EH (cell line): ENCODE measurements at regions not wholly inside any gene's neighbourhood (a gene's known extent, or its start where the extent isn't known, plus 50 kb on each side); places are given as distances from the start of the nearest gene placed in this dataset.
"Not testable (repeated sequence)": the region's sequence is repeated elsewhere in the genome, so short reads cannot be mapped to it uniquely, and the experiment has no call there.

Experiments
- DNase-seq: peaks from one replicate; pipeline ENCODE4 v3.0.0-alpha.2; 2015; ENCODE audit warnings: low read depth

DNA sequence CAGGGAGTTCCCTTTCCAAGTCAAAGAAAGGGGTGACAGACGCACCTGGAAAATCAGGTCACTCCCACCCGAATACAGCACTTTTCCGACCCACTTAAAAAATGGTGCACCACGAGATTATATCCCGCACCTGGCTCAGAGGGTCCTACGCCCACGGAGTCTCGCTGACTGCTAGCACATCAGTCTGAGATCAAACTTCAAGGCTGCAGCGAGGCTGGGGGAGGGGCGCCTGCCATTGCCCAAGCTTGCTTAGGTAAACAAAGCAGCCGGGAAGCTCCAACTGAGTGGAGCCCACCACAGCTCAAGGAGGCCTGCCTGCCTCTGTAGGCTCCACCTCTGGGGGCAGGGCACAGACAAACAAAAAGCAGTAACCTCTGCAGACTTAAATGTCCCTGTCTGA, 277.8 kb upstream of the ARHGAP42 start:
- not testable (repeated sequence) for DNase-seq

- DNase-seq = no peak
These were observed 267.6 kb upstream of the ARHGAP42 start for GRCh38 chr11:100419518-100419917.

DNA sequence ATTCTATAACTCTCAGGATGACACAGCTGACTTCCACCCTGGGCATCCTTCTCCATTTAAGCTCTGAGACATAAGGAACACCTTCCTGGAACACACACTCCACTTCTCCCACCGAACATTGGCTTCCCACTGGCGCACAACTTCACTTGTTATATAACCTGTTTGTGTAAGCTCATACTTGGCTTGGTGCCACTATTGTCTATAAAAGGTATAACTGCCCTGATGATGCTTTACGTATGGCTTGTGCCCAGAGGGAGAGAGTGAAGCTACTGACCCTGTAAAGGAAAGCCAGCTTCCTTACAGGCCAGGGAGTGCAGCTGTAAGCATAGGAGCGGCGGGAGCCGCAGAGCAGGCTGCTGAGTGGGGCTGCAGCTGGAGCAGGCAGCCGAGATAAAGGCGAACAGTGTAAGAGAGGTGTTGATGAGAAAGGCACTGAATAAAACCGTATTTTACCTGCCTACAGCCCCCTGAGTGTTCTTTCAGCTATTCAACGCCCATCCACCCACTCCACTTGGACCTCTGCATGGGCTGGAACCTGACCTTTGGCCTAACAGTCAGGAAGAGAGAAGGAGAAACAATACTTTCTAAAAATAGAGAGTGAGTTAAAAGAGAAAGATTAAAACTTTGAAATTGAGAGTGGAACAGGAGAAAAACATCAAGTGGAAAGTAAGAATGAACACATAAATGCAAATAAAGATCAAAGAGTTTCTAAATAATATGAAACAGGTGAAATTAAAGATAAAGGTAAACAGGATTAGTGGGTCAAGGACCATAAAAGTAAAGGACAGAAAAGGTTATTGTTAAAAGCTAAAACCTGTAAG, 252.1 kb upstream of the ARHGAP42 start:
- DNase-seq = no peak

DNA sequence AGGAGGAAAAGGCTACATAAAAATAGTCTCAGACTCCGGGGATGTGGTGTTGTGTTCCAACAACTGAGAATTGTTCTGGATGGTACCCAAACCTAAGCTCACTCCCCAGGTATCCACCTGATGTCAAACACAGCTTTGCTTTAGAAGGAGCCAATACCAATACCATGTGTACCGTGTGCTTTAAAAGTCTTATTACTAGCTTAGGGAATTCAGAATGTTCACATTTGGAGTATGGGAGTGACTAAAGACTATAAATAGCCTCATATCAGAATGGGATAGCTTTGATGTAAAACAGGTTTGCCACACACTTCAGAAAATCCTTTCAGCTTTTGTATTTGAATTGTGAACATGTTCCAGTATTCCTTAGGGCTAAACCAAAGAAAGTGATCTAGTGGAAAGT, 248.7 kb upstream of the ARHGAP42 start:
- DNase-seq = no peak

DNA sequence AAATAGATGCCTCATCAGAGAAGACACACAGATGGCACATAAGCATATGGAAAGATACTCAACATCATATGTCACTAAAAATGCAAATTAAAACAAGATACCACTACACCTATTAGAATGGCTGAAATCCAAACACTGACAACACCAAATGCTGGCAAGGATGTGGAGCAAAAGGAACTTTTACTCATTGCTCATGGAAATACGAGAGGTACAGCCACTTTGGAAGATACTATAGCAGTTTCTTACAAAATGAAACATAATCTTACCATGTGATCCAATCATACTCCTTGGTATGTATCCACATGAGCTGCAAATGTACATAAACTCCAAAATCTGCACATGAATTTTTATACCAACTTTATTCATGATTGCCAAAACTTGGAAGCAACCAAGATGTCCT, 246.0 kb upstream of the ARHGAP42 start:
- no peak for DNase-seq

GRCh38 chr11:100442017-100442416, 245.1 kb upstream of the ARHGAP42 start:
- no peak for DNase-seq

DNA sequence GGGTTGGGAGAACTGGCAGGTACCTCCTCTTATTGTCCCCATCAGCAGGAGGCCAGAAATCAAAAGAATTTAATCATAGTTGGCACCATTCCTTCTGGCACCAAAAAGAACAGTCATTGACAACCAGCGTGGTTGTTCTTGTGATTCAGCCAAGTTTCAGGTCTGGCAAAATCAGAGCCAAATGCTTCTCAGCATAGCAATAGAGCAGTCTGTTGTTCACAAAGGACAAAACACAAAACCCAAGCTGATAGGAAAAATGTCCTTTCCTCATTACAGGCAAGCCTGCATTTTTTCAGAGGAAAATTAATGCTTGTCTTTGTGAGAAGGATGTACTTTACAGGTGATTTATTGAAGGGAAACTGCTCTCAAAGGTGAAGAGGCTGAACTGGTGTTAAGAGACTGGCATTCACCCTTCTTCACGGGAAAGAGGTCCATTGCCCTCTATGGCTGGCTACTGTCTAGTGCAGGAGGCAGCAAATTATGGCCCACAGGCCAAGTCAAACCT, 241.8 kb upstream of the ARHGAP42 start:
- no peak for DNase-seq

- not testable (repeated sequence) for DNase-seq
These were observed 235.2 kb upstream of the ARHGAP42 start for GRCh38 chr11:100451801-100452460.

- no peak for DNase-seq
These were observed 227.3 kb upstream of the ARHGAP42 start for GRCh38 chr11:100459811-100460210.

GRCh38 chr11:100460426-100460825, 226.7 kb upstream of the ARHGAP42 start:
- DNase-seq = no peak

GRCh38 chr11:100467821-100468508, 219.1 kb upstream of the ARHGAP42 start:
- DNase-seq = no peak

DNA sequence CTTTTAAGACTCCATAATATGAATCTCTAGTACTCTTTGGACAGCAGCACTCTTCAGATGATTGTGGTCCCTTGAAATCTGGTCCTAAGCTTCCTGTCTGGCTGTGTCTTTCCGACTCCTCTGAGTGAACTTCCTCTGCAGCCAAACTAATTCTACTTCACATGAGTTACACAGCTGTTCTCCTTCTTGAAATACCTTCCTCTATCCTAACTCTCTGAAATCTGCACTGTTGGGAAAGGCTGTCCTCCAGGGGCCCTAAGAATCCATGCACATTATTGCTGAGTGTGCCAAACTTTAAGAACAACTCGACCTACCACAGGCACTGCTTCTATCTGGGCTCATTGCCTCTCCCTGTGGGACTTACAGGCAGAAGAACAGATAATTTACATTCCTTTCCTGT, 217.3 kb upstream of the ARHGAP42 start:
- no peak for DNase-seq

- DNase-seq = no peak
These were observed 214.2 kb upstream of the ARHGAP42 start for GRCh38 chr11:100472727-100473389.

GRCh38 chr11:100473390-100473740, 213.7 kb upstream of the ARHGAP42 start:
- no peak for DNase-seq

DNA sequence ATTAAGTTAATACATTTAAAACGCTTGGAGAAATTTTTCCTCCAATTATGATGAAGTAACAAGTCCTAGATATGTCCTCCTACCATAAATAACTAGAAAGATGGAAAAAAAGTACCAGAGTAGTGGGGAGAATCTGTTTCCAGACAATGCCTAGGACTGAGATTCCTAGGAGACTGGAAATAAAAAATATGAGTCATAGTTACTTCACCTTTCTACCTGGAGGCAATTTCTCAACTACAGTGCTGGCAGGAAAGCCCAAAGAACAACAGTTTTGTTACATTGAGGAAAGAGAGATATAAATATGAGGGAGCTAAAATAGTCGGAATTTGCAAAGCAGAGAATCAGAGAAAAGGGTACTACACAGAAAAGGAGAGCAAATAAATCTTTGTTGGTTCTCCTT, 202.1 kb upstream of the ARHGAP42 start:
- DNase-seq = no peak

DNA sequence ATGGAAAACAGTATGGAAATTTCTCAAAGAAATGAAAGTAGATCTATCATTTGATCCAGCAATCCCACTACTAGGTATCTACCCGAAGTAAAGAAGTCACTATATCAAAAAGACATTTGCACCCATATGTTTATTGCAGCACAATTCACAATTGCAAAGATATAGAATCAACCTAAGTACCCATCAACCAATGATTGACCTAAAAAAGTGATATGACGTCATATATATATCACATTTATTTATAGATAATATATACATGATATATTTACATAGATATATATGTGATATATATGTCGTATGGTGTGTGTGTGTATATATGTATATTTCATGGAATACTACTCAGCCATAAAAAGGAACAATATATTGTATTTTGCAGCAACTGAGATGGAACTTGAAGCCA, 188.3 kb upstream of the ARHGAP42 start:
- DNase-seq = no peak

DNA sequence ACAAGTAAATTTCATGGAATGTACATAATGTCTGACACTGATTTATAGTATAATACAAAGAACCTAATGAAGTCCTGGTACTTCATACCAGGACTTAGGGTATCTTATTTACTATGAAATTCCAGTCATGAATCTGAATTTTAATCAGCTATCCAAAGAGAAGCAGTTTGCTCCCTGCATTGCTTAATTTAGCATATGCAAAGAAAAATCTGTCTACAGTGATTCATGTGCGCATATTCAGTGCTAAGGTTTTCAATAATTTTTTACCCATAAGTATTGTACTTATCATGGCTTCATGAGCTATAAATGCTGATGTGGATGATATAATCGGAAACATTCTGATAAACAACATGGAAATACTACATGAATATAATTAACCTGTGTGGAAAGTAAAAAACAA, 185.6 kb upstream of the ARHGAP42 start:
- no peak for DNase-seq

- no peak for DNase-seq
These were observed 174.6 kb upstream of the ARHGAP42 start for GRCh38 chr11:100512475-100512874.

DNA sequence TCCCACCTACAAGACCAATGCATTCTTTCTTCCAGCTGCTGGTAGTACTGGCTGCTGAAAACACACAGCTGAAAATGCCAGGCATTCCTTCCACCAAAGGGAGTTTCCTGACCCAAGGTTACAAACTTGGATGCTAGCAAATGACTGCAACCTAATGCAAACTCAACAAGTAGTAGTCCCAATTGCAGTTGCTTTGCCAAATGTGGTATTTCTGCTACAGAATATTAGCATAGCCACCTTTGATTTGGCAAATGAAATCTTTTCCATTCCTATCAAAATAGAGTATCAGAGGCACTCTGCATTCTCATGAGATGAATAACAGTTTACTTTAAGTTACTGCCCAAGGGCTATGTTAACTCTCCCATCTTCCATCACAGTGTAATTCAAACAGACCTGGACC, 172.0 kb upstream of the ARHGAP42 start:
- DNase-seq = peak; percentile 52

- DNase-seq = no peak
These were observed 161.9 kb upstream of the ARHGAP42 start for GRCh38 chr11:100525197-100525596.

DNA sequence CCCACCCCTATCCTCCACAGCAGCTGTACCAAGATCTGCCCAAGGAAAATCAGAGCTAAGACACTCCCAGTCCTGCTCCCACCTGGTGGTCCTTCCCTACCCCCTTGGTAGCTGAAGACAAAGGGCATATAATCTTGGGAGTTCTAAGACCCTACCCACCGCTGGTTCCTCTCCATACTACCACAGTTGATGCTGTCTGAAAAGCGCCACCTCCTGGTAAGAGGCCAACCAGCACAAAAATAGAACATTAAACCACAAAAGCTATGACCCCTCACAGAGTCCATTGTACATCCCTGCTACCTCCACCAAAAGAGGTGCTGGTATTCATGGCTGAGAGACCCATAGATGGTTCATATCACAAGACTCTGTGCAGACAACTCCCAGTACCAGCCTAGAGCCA, 161.5 kb upstream of the ARHGAP42 start:
- DNase-seq = no peak

DNA sequence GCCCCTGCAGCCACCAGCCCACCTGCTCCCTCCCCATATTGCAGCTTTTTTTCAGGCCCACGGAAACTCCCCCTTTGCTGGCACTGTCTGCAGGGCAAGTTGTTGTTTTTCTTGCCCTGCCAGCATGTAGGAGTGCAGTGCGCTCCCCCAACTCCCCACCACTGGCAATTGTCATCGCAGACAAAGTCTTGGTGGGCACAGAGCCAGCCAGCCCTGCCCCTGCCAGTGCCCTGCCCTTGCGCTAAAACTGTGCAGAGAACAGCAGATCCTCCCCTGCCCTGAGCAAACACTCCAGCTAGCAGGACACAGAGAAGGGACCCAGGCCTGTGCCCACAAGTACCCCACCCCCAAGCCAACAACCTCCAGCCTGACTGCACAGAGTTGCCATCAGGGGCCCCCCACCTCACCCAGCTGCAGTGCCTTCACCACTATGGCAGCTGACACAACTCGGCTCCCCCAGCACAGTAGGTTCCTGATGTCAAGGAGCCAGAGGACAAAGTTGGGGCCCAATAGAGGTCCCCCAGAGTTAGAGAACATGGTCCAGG, 158.1 kb upstream of the ARHGAP42 start:
- no peak for DNase-seq
